ENCODE measurements at regions not wholly inside any gene's neighbourhood (a gene's known extent, or its start where the extent isn't known, plus 50 kb on each side); places are given as distances from the start of the nearest gene placed in this dataset.

GRCh38 chr15:70327856-70328678 lies 230.3 kb upstream of the TLE3 start:
- Histone ChIP-seq H3K9me3 (ENCODE audit: control insufficient read depth in 2 of 2, insufficient read depth in 1 of 2, low read length in 1 of 2) (no peaks in the 10 kb centered on the region), H3K4me3 (ENCODE audit: low read length in 2 of 2) (no peak overlapping the region), H3K36me3 (ENCODE audit: control insufficient read depth in 2 of 2, insufficient read depth in 2 of 2, low read length in 1 of 2) (no peaks in the 10 kb centered on the region), H3K4me1 (ENCODE audit: control insufficient read depth in 2 of 2, insufficient read depth in 2 of 2, low read length in 2 of 2) (peaks cover 3 to 32% of the 10 kb centered on the region in 2 donors), H3K27ac (ENCODE audit: low read depth in 1 of 2, low read length in 1 of 2) (no peak overlapping the region), H3K27me3 (ENCODE audit: control insufficient read depth in 2 of 2, insufficient read depth in 1 of 2, low read length in 1 of 2) (no peaks in the 10 kb centered on the region)
- 3% methylated on average over 8 of the region's 8 CpGs for WGBS
- peak in 1 of 9 donors; percentile 37 for DNase-seq (ENCODE audit: low read depth in 6 of 9, low spot score in 9 of 9)

GRCh38 chr15:70327328-70327855 lies 229.7 kb upstream of the TLE3 start:
- Histone ChIP-seq H3K4me1 (ENCODE audit: control insufficient read depth in 2 of 2, insufficient read depth in 2 of 2, low read length in 2 of 2) (peaks cover 3 to 36% of the 10 kb centered on the region in 2 donors), H3K4me3 (ENCODE audit: low read length in 2 of 2) (no peak overlapping the region), H3K27ac (ENCODE audit: low read depth in 1 of 2, low read length in 1 of 2) (no peak overlapping the region), H3K36me3 (ENCODE audit: control insufficient read depth in 2 of 2, insufficient read depth in 2 of 2, low read length in 1 of 2) (no peaks in the 10 kb centered on the region), H3K27me3 (ENCODE audit: control insufficient read depth in 2 of 2, insufficient read depth in 1 of 2, low read length in 1 of 2) (no peaks in the 10 kb centered on the region), H3K9me3 (ENCODE audit: control insufficient read depth in 2 of 2, insufficient read depth in 1 of 2, low read length in 1 of 2) (no peaks in the 10 kb centered on the region)
- no peak for DNase-seq (ENCODE audit: low read depth in 6 of 9, low spot score in 9 of 9)
- WGBS: 69% methylated on average over 3 of the region's 3 CpGs

- Histone ChIP-seq H3K27me3 (ENCODE audit: control insufficient read depth in 2 of 2, insufficient read depth in 1 of 2, low read length in 1 of 2) (no peaks in the 10 kb centered on the region), H3K36me3 (ENCODE audit: control insufficient read depth in 2 of 2, insufficient read depth in 2 of 2, low read length in 1 of 2) (no peaks in the 10 kb centered on the region), H3K4me3 (ENCODE audit: low read length in 2 of 2) (no peak overlapping the region), H3K9me3 (ENCODE audit: control insufficient read depth in 2 of 2, insufficient read depth in 1 of 2, low read length in 1 of 2) (no peaks in the 10 kb centered on the region), H3K27ac (ENCODE audit: low read depth in 1 of 2, low read length in 1 of 2) (no peak overlapping the region), H3K4me1 (ENCODE audit: control insufficient read depth in 2 of 2, insufficient read depth in 2 of 2, low read length in 2 of 2) (peaks cover 3 to 52% of the 10 kb centered on the region in 2 donors)
- 94% methylated on average over 15 of the region's 15 CpGs for WGBS
- no peak for DNase-seq (ENCODE audit: low read depth in 6 of 9, low spot score in 9 of 9)
Observed at GRCh38 chr15:70324001-70324974, 226.6 kb upstream of the TLE3 start.

GRCh38 chr15:70323111-70323851 lies 225.6 kb upstream of the TLE3 start:
- Histone ChIP-seq H3K27ac (ENCODE audit: low read depth in 1 of 2, low read length in 1 of 2) (no peak overlapping the region), H3K4me1 (ENCODE audit: control insufficient read depth in 2 of 2, insufficient read depth in 2 of 2, low read length in 2 of 2) (peaks cover 3 to 51% of the 10 kb centered on the region in 2 donors)
- DNase-seq (ENCODE audit: low read depth in 6 of 9, low spot score in 9 of 9): no peak

GRCh38 chr15:70322051-70322668 lies 224.4 kb upstream of the TLE3 start:
- 98% methylated on average over 6 of the region's 6 CpGs for WGBS
- Histone ChIP-seq H3K4me3 (ENCODE audit: low read length in 2 of 2) (no peak overlapping the region), H3K9me3 (ENCODE audit: control insufficient read depth in 2 of 2, insufficient read depth in 1 of 2, low read length in 1 of 2) (no peaks in the 10 kb centered on the region), H3K27ac (ENCODE audit: low read depth in 1 of 2, low read length in 1 of 2) (no peak overlapping the region), H3K27me3 (ENCODE audit: control insufficient read depth in 2 of 2, insufficient read depth in 1 of 2, low read length in 1 of 2) (no peaks in the 10 kb centered on the region), H3K4me1 (ENCODE audit: control insufficient read depth in 2 of 2, insufficient read depth in 2 of 2, low read length in 2 of 2) (peaks cover 3 to 46% of the 10 kb centered on the region in 2 donors), H3K36me3 (ENCODE audit: control insufficient read depth in 2 of 2, insufficient read depth in 2 of 2, low read length in 1 of 2) (no peaks in the 10 kb centered on the region)
- no peak for DNase-seq (ENCODE audit: low read depth in 6 of 9, low spot score in 9 of 9)

More at GRCh38 chr15:70323111-70323851, 225.6 kb upstream of the TLE3 start:
- H3K9me3 ChIP-seq (ENCODE audit: control insufficient read depth in 2 of 2, insufficient read depth in 1 of 2, low read length in 1 of 2): no peaks in the 10 kb centered on the region
- no peak overlapping the region for H3K4me3 ChIP-seq (ENCODE audit: low read length in 2 of 2)
- WGBS: 91% methylated on average over 11 of the region's 11 CpGs
- H3K27me3 ChIP-seq (ENCODE audit: control insufficient read depth in 2 of 2, insufficient read depth in 1 of 2, low read length in 1 of 2): no peaks in the 10 kb centered on the region
- no peaks in the 10 kb centered on the region for H3K36me3 ChIP-seq (ENCODE audit: control insufficient read depth in 2 of 2, insufficient read depth in 2 of 2, low read length in 1 of 2)

GRCh38 chr15:70321172-70321819 lies 223.6 kb upstream of the TLE3 start:
- no peak for DNase-seq (ENCODE audit: low read depth in 6 of 9, low spot score in 9 of 9)
- H3K27ac ChIP-seq (ENCODE audit: low read depth in 1 of 2, low read length in 1 of 2): no peak overlapping the region
- H3K4me3 ChIP-seq (ENCODE audit: low read length in 2 of 2): no peak overlapping the region
- H3K9me3 ChIP-seq (ENCODE audit: control insufficient read depth in 2 of 2, insufficient read depth in 1 of 2, low read length in 1 of 2): no peaks in the 10 kb centered on the region
- no peaks in the 10 kb centered on the region for H3K36me3 ChIP-seq (ENCODE audit: control insufficient read depth in 2 of 2, insufficient read depth in 2 of 2, low read length in 1 of 2)
- H3K4me1 ChIP-seq (ENCODE audit: control insufficient read depth in 2 of 2, insufficient read depth in 2 of 2, low read length in 2 of 2): peaks cover 3 to 46% of the 10 kb centered on the region in 2 donors
- WGBS: 98% methylated on average over 4 of the region's 4 CpGs
- no peaks in the 10 kb centered on the region for H3K27me3 ChIP-seq (ENCODE audit: control insufficient read depth in 2 of 2, insufficient read depth in 1 of 2, low read length in 1 of 2)

GRCh38 chr15:70320482-70320881 lies 222.8 kb upstream of the TLE3 start:
- Histone ChIP-seq H3K36me3 (ENCODE audit: control insufficient read depth in 2 of 2, insufficient read depth in 2 of 2, low read length in 1 of 2) (no peaks in the 10 kb centered on the region), H3K4me3 (ENCODE audit: low read length in 2 of 2) (no peak overlapping the region), H3K4me1 (ENCODE audit: control insufficient read depth in 2 of 2, insufficient read depth in 2 of 2, low read length in 2 of 2) (peaks cover 3 to 46% of the 10 kb centered on the region in 2 donors), H3K27me3 (ENCODE audit: control insufficient read depth in 2 of 2, insufficient read depth in 1 of 2, low read length in 1 of 2) (no peaks in the 10 kb centered on the region), H3K27ac (ENCODE audit: low read depth in 1 of 2, low read length in 1 of 2) (no peak overlapping the region), H3K9me3 (ENCODE audit: control insufficient read depth in 2 of 2, insufficient read depth in 1 of 2, low read length in 1 of 2) (no peaks in the 10 kb centered on the region)
- no peak for DNase-seq (ENCODE audit: low read depth in 6 of 9, low spot score in 9 of 9)
- 11% methylated on average over 2 of the region's 2 CpGs for WGBS

- no peaks in the 10 kb centered on the region for H3K9me3 ChIP-seq (ENCODE audit: control insufficient read depth in 2 of 2, insufficient read depth in 1 of 2, low read length in 1 of 2)
- peaks cover 3 to 46% of the 10 kb centered on the region in 2 donors for H3K4me1 ChIP-seq (ENCODE audit: control insufficient read depth in 2 of 2, insufficient read depth in 2 of 2, low read length in 2 of 2)
- no peak for DNase-seq (ENCODE audit: low read depth in 6 of 9, low spot score in 9 of 9)
- no peaks in the 10 kb centered on the region for H3K36me3 ChIP-seq (ENCODE audit: control insufficient read depth in 2 of 2, insufficient read depth in 2 of 2, low read length in 1 of 2)
- no peak overlapping the region for H3K4me3 ChIP-seq (ENCODE audit: low read length in 2 of 2)
- whole genome bisulfite sequencing: over 99% methylated on average over 3 of the region's 3 CpGs
- no peaks in the 10 kb centered on the region for H3K27me3 ChIP-seq (ENCODE audit: control insufficient read depth in 2 of 2, insufficient read depth in 1 of 2, low read length in 1 of 2)
- no peak overlapping the region for H3K27ac ChIP-seq (ENCODE audit: low read depth in 1 of 2, low read length in 1 of 2)
Observed at GRCh38 chr15:70320077-70320476, 222.4 kb upstream of the TLE3 start.

Data from thymus (tissue), 11 donors.